Fibroblast of lung (primary cell): ENCODE measurements at regions not wholly inside any gene's neighbourhood (a gene's known extent, or its start where the extent isn't known, plus 50 kb on each side); places are given as distances from the start of the nearest gene placed in this dataset.

ENCODE experiments used
- CTCF ChIP-seq, 2 donors: IDR thresholded peaks in 1 of 2; conservative IDR thresholded peaks in 1 of 2; 1 replicate in 1 of 2; 2 replicates in 1 of 2; pipeline ENCODE4 v1.5.1; 2011 to 2012; ENCODE audit warnings: low read length in 2 of 2, control low read depth in 1 of 2, inconsistent platforms in 1 of 2, low read depth in 1 of 2, mild to moderate bottlenecking in 1 of 2
- EZH2 ChIP-seq: IDR thresholded peaks from 2 replicates; pipeline ENCODE4 v1.5.1; 2012; ENCODE audit warnings: low read length, control low read depth, mild to moderate bottlenecking; ENCODE audit errors: missing control alignments

- TF ChIP-seq EZH2 (no peak), CTCF (conservative IDR thresholded peaks at IDR 0.05 in 1 of 2, IDR thresholded peaks at IDR 0.05 in 1 of 2; ENCODE audit: low read depth in 1 of 2, low read length in 2 of 2) (no peak)
Measured at GRCh38 chr14:85418721-85419120, 111.2 kb upstream of the FLRT2 start.
